ENCODE measurements at regions not wholly inside any gene's neighbourhood (a gene's known extent, or its start where the extent isn't known, plus 50 kb on each side); places are given as distances from the start of the nearest gene placed in this dataset.

DNA sequence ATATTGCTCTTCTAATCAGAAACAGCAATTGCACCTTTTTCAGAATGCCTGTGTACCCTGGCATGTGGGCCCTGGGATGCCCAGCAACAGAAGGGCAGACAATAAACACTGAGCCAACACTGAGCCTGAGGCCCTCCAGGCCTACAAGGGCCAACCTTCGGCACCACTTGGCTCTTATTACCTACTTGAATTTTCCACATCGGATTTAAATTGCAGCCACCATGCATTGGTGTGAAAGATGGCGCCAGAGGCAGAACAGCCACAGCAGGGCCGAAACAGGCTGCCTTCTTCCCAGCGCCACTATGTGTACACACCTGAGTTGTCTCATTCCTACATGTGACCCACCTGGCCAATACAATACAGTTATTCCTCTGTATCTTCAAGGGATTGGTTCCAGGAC lies 51.4 kb upstream of the EZH2 start:
- TF ChIP-seq, protein P1, sequence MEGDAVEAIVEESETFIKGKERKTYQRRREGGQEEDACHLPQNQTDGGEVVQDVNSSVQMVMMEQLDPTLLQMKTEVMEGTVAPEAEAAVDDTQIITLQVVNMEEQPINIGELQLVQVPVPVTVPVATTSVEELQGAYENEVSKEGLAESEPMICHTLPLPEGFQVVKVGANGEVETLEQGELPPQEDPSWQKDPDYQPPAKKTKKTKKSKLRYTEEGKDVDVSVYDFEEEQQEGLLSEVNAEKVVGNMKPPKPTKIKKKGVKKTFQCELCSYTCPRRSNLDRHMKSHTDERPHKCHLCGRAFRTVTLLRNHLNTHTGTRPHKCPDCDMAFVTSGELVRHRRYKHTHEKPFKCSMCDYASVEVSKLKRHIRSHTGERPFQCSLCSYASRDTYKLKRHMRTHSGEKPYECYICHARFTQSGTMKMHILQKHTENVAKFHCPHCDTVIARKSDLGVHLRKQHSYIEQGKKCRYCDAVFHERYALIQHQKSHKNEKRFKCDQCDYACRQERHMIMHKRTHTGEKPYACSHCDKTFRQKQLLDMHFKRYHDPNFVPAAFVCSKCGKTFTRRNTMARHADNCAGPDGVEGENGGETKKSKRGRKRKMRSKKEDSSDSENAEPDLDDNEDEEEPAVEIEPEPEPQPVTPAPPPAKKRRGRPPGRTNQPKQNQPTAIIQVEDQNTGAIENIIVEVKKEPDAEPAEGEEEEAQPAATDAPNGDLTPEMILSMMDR (optimal IDR thresholded peaks at IDR 0.05 in 1 of 3, IDR thresholded peaks at IDR 0.05 in 1 of 3, conservative IDR thresholded peaks at IDR 0.05 in 1 of 3; ENCODE audit: extremely low read depth in 1 of 3, insufficient read depth in 2 of 3, low read length in 3 of 3) = no peak
- no peak for TF ChIP-seq EZH2 (IDR thresholded peaks at IDR 0.05; ENCODE audit: low read length)
